Stimulated activated CD4-positive, alpha-beta T cell treated with anti-CD3 and anti-CD28 coated beads, Interleukin-1b, Interleukin-23, amount 100 ng/mL, for 1 hour (primary cell): ENCODE measurements at regions not wholly inside any gene's neighbourhood (a gene's known extent, or its start where the extent isn't known, plus 50 kb on each side); places are given as distances from the start of the nearest gene placed in this dataset.

Source experiments
- DNase-seq, 2 donors: peaks; one replicate each; pipeline ENCODE4 v3.0.0-alpha.2; 2020; ENCODE audit warnings: low read depth in 2 of 2

DNA sequence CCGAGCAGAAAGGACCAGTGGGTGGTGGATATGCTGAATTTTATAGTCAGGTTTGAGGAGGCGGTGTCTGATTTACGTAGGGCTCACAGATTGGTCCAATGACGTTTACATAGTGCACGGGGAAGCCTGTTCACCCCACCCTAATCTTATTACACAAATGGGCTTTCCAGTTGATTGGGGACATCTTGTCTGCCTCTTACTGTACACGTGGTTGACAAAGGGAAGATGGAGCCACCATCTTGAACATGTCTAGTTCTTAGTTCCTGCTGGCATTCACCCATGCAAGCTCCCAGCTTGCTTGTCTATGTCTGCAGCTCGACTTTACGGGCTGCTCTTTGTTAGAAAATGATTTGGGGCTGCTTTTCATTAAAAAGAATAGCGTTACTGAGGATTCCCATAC, 332.0 kb upstream of the SLCO3A1 start:
- DNase-seq = no peak

DNA sequence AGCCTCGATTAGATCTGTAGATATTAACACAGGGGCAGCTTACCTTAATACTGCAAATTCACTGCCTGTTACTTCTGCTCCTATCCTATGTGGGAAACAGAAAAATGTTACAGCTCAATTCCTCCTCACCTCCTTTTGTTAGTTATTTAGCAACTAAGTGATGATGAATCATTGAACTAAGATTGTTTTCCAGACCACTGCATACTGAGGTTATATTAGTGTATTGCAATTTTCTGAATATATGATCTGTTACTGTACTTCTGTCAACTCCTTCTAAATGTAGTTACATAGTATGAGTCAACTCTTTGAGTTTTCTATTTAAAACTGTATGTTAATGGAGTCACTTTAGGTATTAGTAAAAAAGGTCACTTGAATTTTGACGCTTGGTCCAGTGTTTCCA, 331.5 kb upstream of the SLCO3A1 start:
- DNase-seq = no peak

DNA sequence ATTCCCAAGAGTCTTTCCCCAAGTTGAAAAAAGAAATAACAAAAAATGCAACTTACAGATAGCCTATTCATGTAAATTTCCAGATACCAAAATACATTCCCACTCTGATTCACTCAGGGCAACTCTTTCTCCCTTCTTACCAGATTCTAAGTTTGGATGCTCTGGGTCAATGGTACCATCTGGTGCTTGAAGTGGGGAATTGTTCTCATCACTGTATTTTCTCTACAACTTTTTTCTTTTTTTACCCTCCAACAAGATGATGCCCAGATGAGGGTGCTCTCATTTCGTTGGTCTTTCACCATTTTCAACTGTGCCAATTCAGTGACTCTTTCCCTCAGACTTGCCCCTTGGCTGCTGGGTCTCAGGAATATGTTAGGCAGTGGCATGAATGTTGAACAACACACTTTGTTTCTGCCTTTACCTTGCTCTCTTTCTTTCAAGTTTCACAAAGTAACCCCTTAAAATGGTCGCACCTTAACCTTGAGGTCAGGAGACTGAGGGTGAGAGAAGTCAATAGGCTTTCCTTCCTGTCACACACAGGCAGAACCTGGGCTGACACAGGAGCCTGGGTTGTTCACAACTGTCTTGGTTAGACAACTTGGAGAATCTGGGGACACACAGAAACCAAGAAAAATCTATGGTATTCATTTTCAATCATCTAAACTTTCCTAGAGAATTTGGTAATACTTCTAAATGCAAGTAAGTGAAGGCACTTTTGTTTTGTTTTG, 330.7 kb upstream of the SLCO3A1 start:
- no peak for DNase-seq

DNA sequence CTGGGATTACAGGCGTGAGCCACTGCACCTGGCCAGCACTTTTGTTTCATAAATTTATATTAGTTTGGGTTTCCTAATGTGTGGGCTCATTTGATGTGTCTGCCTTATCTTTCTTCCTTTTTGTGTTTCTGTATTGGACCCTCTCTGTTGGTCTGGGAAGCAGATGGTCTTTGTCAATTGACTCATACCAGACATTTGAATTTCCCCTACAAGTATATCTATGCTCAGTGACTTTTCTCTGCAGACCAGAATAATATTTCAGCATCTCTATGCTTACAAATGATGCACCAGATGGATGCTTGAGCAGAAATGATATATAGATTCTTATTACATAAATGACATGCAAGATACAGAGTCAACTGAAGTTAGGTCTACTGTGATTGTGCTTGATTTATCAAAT, 329.9 kb upstream of the SLCO3A1 start:
- DNase-seq = no peak

DNA sequence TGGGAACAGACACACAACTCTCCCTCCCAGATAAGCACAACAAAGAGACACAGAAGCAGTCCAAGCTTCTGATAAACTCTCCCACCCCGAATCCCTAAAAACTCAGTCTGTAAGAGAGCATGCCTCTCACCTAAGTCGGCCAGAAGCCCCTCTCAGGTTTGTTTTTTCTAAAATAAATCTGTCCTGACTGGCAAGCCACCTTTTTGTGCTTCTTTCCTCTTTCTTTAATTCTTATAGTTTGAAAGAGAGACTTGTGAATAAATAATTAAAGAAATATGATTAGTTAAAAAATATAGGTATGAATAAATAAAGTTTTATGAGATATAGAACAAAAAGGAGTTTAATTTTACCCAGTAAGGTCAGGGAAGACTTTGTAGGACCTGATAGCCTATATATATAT, 329.0 kb upstream of the SLCO3A1 start:
- no peak for DNase-seq

DNA sequence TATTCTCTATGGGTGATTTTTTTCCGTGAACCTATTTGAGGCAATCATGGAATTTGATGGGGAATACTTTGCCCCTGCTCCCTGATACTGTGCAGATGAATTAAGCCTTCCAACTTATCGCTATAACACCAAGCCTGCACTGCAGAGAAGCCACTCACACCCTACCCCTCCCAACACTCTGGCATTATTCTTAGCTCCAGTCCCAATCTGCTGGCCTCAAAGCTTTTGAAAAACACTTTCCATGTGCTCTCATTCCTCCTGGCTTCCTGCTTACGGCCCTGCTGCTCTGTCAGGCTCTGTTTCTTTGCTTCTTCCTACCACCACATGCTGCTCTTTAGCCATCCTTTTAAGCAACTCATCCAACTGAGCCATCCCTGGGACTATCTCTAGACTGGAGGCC, 327.8 kb upstream of the SLCO3A1 start:
- no peak for DNase-seq

DNA sequence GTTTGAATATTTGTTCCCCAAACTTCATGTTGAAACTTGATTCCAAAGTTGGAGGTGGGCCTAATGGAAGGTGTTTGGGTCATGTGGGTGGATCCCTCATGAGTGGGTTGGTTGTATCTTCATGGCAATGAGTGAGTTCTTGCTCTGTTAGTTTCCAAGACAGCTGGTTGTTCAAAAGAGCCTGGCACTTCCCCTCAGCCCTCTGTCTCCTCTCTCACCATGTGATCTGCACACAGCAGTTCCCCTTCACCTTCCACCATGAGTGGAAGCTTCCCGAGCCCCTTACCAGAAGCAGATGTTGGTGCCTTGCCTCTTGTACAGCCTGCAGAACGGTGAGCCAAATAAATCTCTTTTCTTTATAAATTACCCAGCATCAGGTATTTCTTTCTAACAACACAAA, 327.1 kb upstream of the SLCO3A1 start:
- DNase-seq = no peak

DNA sequence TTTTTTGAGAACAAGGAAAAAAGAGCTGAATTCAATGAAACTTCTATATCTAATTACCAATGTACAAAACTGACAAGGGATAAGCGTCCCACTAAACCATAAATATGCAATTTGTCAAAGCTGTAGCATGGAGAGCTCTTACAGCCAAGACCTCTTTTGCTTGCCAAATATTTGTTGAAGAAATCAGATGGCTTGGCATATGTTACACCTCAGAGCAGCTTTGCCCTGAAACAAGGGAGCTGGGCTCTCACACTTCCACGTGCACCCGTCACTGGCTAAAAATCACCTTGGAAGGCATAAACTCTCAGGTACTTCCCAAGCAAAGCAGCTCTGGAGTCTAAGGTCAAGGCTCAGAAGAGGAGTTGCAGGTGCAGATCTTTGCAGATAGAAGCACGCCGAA, 324.7 kb upstream of the SLCO3A1 start:
- no peak for DNase-seq

DNA sequence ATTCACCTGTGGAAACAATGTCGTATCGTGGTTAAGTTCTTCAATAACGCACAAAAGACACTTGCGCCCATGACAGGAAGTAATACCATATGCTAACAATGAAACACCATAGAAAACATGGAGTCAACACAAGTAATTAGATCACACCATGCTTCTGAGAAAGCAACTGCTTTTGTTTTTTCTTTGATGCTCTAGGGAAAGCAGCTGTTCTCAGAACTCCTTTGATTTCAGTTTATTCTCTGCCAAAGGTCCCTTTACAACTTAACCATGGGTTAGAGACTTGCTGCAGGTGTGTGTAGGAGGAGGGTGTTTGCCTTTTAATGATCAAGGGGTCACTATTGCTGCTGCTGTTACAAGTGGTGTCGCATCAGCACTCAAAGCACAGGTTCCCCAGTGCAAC, 324.0 kb upstream of the SLCO3A1 start:
- DNase-seq = no peak

DNA sequence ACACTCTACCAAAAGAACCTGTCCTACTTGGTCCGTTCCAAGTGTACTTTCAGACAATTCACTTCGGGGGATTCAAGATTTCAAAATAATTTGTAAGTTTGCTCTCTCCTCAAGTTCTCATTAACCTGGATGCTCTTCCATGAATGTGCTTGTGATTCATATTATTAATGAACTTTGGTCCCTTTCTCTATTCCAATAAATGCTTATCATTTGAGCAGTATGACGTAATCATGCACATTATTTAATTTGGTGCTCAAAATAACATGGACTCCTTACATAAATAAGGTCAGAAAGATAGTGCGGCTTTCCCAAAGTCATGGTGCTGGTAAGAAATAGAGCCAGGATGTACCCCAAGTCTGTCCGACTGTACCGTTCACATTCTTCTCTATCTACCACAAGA, 323.2 kb upstream of the SLCO3A1 start:
- DNase-seq = no peak

DNA sequence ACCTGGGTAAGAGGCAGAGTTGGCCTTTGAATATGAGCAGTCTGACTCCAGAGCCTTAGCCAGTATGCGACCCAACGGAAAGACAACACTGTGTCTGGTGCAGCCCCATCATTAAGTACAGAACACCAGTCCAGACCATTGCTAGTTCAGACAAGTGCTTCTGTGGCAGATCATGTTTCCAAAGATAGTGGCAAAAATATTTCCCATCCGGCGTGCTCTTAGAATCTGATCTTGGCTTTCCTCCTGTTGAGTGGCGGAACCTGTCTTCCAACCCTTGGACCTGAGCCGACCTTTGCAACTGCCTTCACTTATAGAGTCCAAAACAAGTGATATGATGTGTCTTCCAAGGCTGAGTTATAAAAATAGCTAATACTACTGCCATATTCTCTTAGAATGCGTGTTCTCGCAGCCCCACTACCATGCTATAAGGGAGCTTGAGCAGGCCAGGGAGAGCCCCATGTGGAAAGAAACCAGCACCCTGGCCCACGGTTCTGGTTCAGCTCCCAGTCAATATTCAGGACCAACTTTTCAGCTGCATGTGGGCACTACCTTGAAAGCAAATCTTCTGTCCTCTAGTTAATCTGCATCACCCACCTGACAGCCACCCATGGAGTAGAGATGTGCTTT, 322.4 kb upstream of the SLCO3A1 start:
- no peak for DNase-seq

DNA sequence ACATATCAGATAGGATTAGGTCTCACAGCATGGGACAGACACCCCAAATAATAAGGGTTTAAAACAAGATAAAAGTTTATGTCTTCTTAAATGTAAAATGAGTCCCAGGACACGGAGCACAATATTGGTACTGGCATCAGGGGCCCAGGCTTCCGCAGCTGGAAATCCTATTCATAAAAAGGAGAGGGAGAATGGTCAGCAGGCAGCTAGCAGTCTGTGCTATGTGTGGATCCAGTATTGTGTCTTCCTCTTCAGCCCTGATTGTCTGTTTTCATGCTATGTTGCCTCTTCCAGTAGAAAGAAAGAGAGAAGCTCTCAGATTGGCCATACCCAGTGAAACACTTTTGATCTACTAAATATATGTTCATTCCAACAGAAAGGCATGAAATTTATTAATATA, 319.3 kb upstream of the SLCO3A1 start:
- DNase-seq = no peak

DNA sequence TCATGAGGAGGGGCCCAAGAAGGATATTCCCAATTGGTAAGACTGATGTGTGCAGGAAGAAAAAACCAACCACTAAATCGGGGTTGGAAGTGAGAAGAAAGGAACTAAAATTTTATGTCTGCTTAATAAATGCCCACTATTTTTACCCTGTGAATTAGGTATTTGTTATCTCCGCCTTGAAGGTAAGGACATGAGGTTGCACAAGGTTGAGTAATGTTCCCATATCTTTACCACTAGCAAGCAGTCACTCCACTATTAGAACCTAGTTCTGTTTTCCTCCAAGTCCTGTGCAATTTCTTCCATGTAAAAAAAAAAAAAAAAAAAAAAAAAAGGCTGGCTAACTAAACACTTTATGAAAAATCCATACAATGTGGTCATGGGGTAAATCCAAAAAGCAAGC, 318.5 kb upstream of the SLCO3A1 start:
- no peak for DNase-seq

DNA sequence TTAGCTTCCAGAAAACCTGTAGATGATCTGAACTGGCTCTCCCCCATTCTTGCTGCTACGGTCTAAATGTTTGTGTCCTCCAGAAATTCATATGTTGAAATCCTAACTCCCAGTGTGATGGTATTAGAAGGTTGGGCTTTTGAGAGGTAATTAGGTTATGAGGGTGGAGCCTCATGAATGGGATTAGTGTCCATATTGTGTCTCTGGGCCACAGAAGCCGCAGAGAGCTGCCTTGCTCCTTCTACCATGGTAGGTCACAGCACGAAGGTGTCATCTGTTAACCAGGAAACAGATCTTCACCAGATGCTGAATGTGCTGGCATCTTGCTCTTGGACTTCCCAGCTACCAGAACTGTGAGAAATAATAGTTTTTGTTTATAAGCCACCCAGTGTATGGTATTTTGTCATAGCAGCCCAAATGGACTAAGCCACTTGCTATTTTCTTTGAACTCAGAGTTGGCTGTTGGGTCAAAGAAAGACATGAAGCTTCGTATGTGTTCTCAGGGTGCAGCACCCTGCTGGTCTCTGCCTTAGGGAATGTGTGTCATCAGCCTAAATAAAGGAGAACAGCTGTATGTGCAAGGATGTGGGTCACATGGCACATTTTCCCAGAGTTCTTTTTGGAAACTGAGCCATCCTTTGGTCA, 317.5 kb upstream of the SLCO3A1 start:
- no peak for DNase-seq

DNA sequence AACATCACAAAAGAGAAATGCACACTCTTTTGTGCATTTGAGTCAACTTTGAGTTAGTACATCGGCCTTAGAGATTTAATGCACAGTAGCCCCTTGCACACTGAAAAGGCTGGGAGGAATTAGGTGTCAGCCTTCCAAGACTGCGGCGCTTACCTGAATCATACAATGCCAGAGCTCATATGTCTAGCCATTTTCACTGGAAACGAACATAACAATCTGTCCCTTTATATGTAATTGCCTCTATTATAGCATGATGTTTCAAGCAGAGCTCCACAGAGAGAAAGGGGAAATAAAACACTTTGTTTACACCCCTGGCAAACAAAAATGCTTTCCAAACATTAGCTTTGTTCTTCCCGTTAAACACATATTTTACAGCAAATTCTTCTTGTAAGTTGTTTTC, 315.7 kb upstream of the SLCO3A1 start:
- DNase-seq = no peak

DNA sequence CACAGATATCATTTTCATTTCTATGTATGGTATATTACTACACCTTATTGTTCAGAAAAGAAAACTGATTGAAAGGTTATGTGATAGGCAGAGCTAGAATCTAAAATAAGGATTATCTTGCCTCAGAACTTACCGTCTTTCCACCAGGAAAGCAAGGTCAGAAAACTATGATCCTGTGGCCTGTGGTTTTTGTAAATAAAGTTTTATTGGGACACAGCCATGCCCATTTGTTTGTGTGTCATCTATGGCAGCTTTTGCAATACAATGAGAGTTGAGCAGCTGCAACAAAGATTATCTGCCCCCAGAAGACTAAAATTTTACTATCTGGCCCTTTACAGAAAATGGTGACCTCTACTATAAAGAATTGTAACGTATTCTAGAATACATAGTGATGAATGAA, 314.7 kb upstream of the SLCO3A1 start:
- DNase-seq = no peak

DNA sequence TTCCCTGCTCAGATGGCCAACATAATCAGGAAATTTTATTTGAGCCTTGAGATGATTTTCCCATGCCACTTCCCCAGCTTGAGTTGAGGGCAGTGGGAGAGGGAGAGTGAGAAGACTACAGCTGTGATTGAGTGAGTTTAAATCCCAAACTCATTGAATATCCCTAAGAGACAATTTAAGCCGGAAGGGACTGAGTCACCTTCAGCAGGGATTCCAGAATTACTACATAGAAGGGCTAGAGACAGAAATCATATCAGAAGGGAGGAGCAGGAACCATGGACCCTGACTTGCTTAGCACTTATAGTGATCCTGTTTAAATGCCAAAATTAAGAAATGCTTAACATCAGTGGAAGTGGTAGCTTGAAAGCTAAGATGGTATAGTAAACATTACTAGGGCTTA, 312.2 kb upstream of the SLCO3A1 start:
- no peak for DNase-seq

DNA sequence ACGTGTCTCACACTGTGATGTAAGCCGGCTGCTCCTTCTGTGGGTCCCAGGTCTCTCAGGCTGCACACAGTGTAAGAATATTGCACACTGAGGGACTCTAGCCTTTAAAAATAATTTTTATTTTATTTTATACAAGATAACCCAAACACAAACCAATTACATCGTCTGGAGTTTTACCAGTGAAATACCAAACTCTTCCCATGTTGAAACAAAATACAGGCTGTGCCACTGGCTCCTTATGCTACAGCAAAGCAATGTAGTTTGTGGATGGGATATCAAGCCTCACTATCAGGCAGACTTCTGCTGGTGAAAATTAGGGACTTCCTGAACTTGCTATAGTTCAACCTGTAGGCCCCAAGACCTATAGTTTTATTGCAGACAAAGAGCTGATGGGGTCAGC, 311.3 kb upstream of the SLCO3A1 start:
- DNase-seq = no peak

DNA sequence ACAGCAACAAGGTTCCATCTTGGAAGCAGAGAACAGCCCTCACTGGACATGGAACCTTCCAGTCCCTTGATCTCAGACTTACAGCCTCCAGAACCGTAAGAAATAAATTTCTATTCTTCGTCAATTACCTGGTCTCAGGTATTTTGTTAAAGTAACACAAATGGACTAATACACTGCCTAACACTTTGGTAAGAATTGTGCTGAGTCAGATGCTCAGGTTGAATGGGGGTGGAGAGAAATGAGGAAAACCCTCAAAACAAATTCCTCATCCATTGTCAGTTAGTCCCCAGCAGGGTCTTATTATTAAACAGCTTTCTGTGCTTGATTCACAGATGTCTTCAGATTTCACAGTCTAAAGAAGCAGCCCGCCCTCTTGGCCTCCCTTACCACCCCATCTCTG, 306.2 kb upstream of the SLCO3A1 start:
- DNase-seq = no peak

DNA sequence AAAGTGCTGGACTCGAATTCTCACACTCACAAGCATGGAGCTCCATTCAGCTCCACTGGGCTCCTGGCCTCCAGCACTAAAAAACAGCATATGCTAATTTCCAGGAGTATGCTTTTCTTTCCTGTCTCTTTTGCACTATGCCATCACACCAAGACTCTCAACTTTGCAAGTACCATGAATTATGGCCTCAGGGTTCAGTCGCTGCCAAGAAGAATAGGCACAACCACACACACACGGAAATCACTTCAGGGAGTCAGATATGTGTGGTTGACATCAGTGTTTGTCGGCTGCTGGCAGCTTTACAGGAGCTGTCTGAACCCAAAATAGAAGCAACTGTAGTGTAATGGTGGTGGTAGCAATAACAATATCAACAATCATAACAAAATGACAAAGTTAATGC, 305.0 kb upstream of the SLCO3A1 start:
- DNase-seq = no peak

DNA sequence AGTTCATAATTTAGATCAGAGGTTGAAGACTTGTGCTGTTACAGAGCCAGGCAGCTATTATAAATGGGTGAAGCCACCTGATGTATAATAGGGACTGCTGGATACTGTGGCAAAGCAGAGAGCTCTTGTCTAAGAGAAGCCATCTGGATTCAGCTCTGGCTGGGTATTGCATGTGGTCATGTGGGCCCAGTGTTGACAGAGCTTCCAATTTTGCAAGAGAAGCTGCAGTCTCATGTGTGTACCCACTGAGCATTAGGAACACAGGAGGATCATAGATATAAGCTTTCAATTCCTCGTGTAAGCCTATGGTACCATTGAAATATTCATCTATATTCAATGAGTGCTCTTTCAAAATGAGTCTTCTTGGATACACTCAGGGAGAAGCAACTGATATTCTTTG, 303.9 kb upstream of the SLCO3A1 start:
- no peak for DNase-seq

DNA sequence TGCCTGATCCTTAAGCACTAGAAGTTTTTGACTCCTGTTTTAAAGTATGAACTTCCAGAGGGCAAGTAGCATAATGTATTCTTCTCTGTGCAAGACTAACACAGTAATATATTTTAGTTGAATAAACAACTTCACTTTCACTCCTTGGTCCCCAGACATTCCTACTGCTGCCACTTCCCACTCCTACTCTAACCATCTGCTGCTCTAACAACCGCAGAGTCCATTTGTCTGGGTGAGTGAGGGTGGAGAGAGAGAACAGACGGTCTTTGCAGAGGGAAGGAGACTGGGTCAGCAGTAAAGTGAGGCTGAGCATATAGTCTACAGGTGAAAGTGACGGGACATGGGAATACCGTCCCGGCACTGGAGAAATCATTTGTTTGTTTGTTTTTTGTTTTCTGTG, 301.0 kb upstream of the SLCO3A1 start:
- no peak for DNase-seq

DNA sequence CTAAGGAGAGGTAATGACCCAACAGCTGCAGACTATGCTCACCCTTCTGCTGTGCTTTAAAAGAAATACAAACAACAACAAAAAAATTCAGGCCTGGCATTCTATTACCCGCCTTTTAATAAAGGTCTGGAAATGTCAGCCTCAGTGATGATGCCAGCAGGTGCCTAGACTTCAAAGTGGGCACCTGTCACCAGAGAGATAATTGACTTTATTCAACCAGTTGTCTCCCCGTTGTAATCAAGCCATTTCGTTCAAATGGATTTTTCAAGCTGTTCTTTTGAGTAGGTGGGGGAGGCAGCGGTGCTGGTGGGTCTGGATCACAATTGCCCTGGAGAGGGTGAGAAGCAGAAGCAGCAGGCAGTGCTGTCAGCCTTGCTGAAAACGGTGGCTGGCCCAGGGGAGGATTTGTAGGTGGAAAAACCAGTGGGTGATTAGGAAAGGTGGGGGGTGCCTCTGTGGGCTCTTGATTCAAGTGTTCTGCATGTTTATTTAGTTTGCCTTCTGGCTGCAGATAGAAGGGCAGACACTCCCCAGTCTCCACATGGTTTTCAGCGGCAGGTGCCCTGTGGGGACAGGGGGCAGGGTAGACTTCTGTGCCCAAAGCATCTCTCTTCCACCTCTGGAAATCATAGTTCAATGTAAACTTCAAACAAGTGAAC, 300.2 kb upstream of the SLCO3A1 start:
- DNase-seq = no peak
